ENCODE measurements at regions not wholly inside any gene's neighbourhood (a gene's known extent, or its start where the extent isn't known, plus 50 kb on each side); places are given as distances from the start of the nearest gene placed in this dataset.
"Not testable (repeated sequence)": the region's sequence is repeated elsewhere in the genome, so short reads cannot be mapped to it uniquely, and the experiment has no call there.

GRCh38 chr4:138485498-138485897 is 243.3 kb upstream of the SLC7A11 start:
- DNase-seq: no peak

GRCh38 chr4:138475116-138475515 is 233.0 kb upstream of the SLC7A11 start:
- no peak for DNase-seq

GRCh38 chr4:138473339-138473738 is 231.2 kb upstream of the SLC7A11 start:
- DNase-seq: no peak

GRCh38 chr4:138460477-138461414 is 218.6 kb upstream of the SLC7A11 start:
- no peak for DNase-seq

GRCh38 chr4:138458751-138459150 is 216.6 kb upstream of the SLC7A11 start:
- no peak for DNase-seq

GRCh38 chr4:138456349-138456748 is 214.2 kb upstream of the SLC7A11 start:
- DNase-seq: not testable (repeated sequence)

- DNase-seq: no peak
Measured at GRCh38 chr4:138455097-138455496, 212.9 kb upstream of the SLC7A11 start.

- no peak for DNase-seq
Measured at GRCh38 chr4:138452826-138453225, 210.7 kb upstream of the SLC7A11 start.

GRCh38 chr4:138451276-138451663 is 209.1 kb upstream of the SLC7A11 start:
- DNase-seq: no peak

- DNase-seq: no peak
Measured at GRCh38 chr4:138450546-138451275, 208.6 kb upstream of the SLC7A11 start.

- DNase-seq: no peak
Measured at GRCh38 chr4:138449938-138450337, 207.8 kb upstream of the SLC7A11 start.

- DNase-seq: no peak
Measured at GRCh38 chr4:138448169-138448568, 206.0 kb upstream of the SLC7A11 start.

GRCh38 chr4:138446456-138446855 is 204.3 kb upstream of the SLC7A11 start:
- DNase-seq: no peak

- no peak for DNase-seq
Measured at GRCh38 chr4:138445098-138445497, 202.9 kb upstream of the SLC7A11 start.

- DNase-seq: no peak
Measured at GRCh38 chr4:138444260-138444659, 202.1 kb upstream of the SLC7A11 start.

GRCh38 chr4:138439143-138439581 is 197.0 kb upstream of the SLC7A11 start:
- DNase-seq: no peak

- DNase-seq: no peak
Measured at GRCh38 chr4:138438608-138439007, 196.5 kb upstream of the SLC7A11 start.

GRCh38 chr4:138437263-138437851 is 195.2 kb upstream of the SLC7A11 start:
- DNase-seq: no peak

- DNase-seq: not testable (repeated sequence)
Measured at GRCh38 chr4:138435733-138436132, 193.6 kb upstream of the SLC7A11 start.

- not testable (repeated sequence) for DNase-seq
Measured at GRCh38 chr4:138435046-138435445, 192.9 kb upstream of the SLC7A11 start.

GRCh38 chr4:138428611-138429010 is 186.5 kb upstream of the SLC7A11 start:
- DNase-seq: no peak

- DNase-seq: no peak
Measured at GRCh38 chr4:138426786-138427185, 184.6 kb upstream of the SLC7A11 start.

GRCh38 chr4:138420471-138420870 is 178.3 kb upstream of the SLC7A11 start:
- DNase-seq: no peak

- no peak for DNase-seq
Measured at GRCh38 chr4:138414202-138414601, 172.1 kb upstream of the SLC7A11 start.

All from activated T-cell treated with anti-CD3 and anti-CD28 coated beads for 4 hours (primary cell).